GM21526 (cell line): ENCODE measurements at regions not wholly inside any gene's neighbourhood (a gene's known extent, or its start where the extent isn't known, plus 50 kb on each side); places are given as distances from the start of the nearest gene placed in this dataset.
"Not testable (repeated sequence)": the region's sequence is repeated elsewhere in the genome, so short reads cannot be mapped to it uniquely, and the experiment has no call there.

Experiments used
- ATAC-seq: cut with Tn5 transposase; IDR thresholded peaks from one replicate; pipeline ENCODE4 v1.9.1; 2021; ENCODE audit warnings: moderate library complexity; ENCODE audit not compliant: unreplicated experiment, low FRiP score

GRCh38 chr4:3377557-3377956, 64.2 kb upstream of the HGFAC start:
- no peak for ATAC-seq

GRCh38 chr4:3380336-3380735, 61.4 kb upstream of the HGFAC start:
- ATAC-seq, result not testable (repeated sequence)

GRCh38 chr4:3381208-3381607, 60.6 kb upstream of the HGFAC start:
- ATAC-seq, result not testable (repeated sequence)

- ATAC-seq, result no peak
Observed at GRCh38 chr4:3382251-3382650, 59.5 kb upstream of the HGFAC start.

GRCh38 chr4:3384391-3384770, 57.4 kb upstream of the HGFAC start:
- ATAC-seq, result no peak

- ATAC-seq, result no peak
Observed at GRCh38 chr4:3384771-3385710, 56.7 kb upstream of the HGFAC start.

GRCh38 chr4:3385711-3386420, 55.9 kb upstream of the HGFAC start:
- ATAC-seq, result no peak

GRCh38 chr4:3386526-3386925, 55.2 kb upstream of the HGFAC start:
- no peak for ATAC-seq

GRCh38 chr4:3387154-3387942, 54.4 kb upstream of the HGFAC start:
- no peak for ATAC-seq

- ATAC-seq, result no peak
Observed at GRCh38 chr4:3387943-3388361, 53.8 kb upstream of the HGFAC start.

GRCh38 chr4:3388471-3389232, 53.1 kb upstream of the HGFAC start:
- peak; percentile 51 for ATAC-seq

- no peak for ATAC-seq
Observed at GRCh38 chr4:3389233-3390215, 52.2 kb upstream of the HGFAC start.

GRCh38 chr4:3390288-3390811, 51.4 kb upstream of the HGFAC start:
- no peak for ATAC-seq

- no peak for ATAC-seq
Observed at GRCh38 chr4:3391422-3391821, 50.3 kb upstream of the HGFAC start.
